Caco-2 (cell line): ENCODE measurements at regions not wholly inside any gene's neighbourhood (a gene's known extent, or its start where the extent isn't known, plus 50 kb on each side); places are given as distances from the start of the nearest gene placed in this dataset.

ENCODE experiments used
- BruUV-seq: library from RNA; stranded (reverse); fragments of 400-500 nt; replicated peaks from 2 replicates; lab custom pipeline; 2021; lab: Mats Ljungman, UMichigan
- CTCF ChIA-PET: fragments of 300-600 bp; sonication (Branson Sonifier 250); formaldehyde crosslinking; loops from one replicate; lab custom pipeline; 2022; ENCODE audit warnings: antibody characterized with exemption; lab: Charles Lee
- POLR2A ChIA-PET: fragments of 300-600 bp; sonication (Branson Sonifier 250); formaldehyde crosslinking; loops from one replicate; lab custom pipeline; 2022; ENCODE audit warnings: antibody characterized with exemption; lab: Charles Lee
- DNase-seq, 2 experiments: peaks; one replicate each; pipeline versions ENCODE4 v3.0.0 to v3.0.0-alpha.2; 2020 to 2022
- H3K27me3 ChIP-seq: replicated peaks from 2 replicates; pipeline ENCODE4 v1.6.0; 2011; ENCODE audit warnings: low read length; ENCODE audit not compliant: control insufficient read depth, insufficient read depth
- H3K36me3 ChIP-seq: 2 replicates; pipeline ENCODE4 v1.5.1; 2011; ENCODE audit warnings: low read length; ENCODE audit not compliant: control insufficient read depth, insufficient read depth
- H3K4me1 ChIP-seq: fragments of 250-450 bp; sonication (Bioruptor Pico); 2 replicates; pipeline ENCODE4 v1.5.1; 2020; ENCODE audit warnings: mild to moderate bottlenecking
- H3K4me3 ChIP-seq: 2 replicates; pipeline ENCODE4 v1.5.1; 2011; ENCODE audit warnings: low read depth, mild to moderate bottlenecking, control low read depth, low read length
- H3K9me3 ChIP-seq: fragments of 250-450 bp; sonication (Bioruptor Pico); 2 replicates; pipeline ENCODE4 v1.5.1; 2020; ENCODE audit warnings: mild to moderate bottlenecking, moderate library complexity
- H3K27ac Mint-ChIP-seq: one replicate; pipeline ENCODE4 v1.8.0; 2022; ENCODE audit warnings: mixed read lengths; ENCODE audit not compliant: unreplicated experiment
- H3K27me3 Mint-ChIP-seq: one replicate; pipeline ENCODE4 v1.8.0; 2022; ENCODE audit warnings: mixed read lengths; ENCODE audit not compliant: insufficient read depth, unreplicated experiment
- H3K36me3 Mint-ChIP-seq: one replicate; pipeline ENCODE4 v1.8.0; 2022; ENCODE audit warnings: mild to moderate bottlenecking, mixed read lengths; ENCODE audit not compliant: insufficient read depth, unreplicated experiment
- H3K4me1 Mint-ChIP-seq: one replicate; pipeline ENCODE4 v1.8.0; 2022; ENCODE audit warnings: low read depth, mixed read lengths; ENCODE audit not compliant: unreplicated experiment
- H3K4me3 Mint-ChIP-seq: one replicate; pipeline ENCODE4 v1.8.0; 2022; ENCODE audit warnings: mild to moderate bottlenecking, moderate library complexity, mixed read lengths; ENCODE audit not compliant: unreplicated experiment
- H3K9me3 Mint-ChIP-seq: one replicate; pipeline ENCODE4 v1.8.0; 2022; ENCODE audit warnings: mixed read lengths; ENCODE audit not compliant: unreplicated experiment
- CTCF ChIP-seq, 2 experiments: fragments of 200-600 bp in 1 of 2; IDR thresholded peaks; 1 replicate in 1 of 2; 2 replicates in 1 of 2; pipeline versions ENCODE4 v1.5.1 to v1.8.0; 2011 to 2022; ENCODE audit warnings: antibody characterized with exemption in 1 of 2, control low read depth in 1 of 2, inconsistent platforms in 1 of 2, low read depth in 1 of 2, low read length in 1 of 2, mild to moderate bottlenecking in 1 of 2, moderate library complexity in 1 of 2; ENCODE audit not compliant: insufficient read depth in 1 of 2, severe bottlenecking in 1 of 2, unreplicated experiment in 1 of 2
- intact Hi-C: fragments of 100-400 bp; cut with micrococcal nuclease; formaldehyde crosslinking; loops from one replicate; pipeline ENCODE4 v1.10.0; 2022; ENCODE audit not compliant: unreplicated experiment

GRCh38 chr2:42863320-42863719, 70.9 kb upstream of the HAAO start:
- CTCF ChIA-PET, result no interaction called here
- H3K27me3 ChIP-seq, result no peaks in the 10 kb centered on the region
- DNase-seq, result no peak
- no peaks in the 10 kb centered on the region for H3K36me3 Mint-ChIP-seq
- no peaks in the 10 kb centered on the region for H3K36me3 ChIP-seq
- H3K9me3 ChIP-seq, result no peaks in the 10 kb centered on the region
- POLR2A ChIA-PET, result no interaction called here
- BruUV-seq, result no TSS peak
- H3K4me1 Mint-ChIP-seq, result peaks cover 7% of the 10 kb centered on the region
- no peak overlapping the region for H3K27ac Mint-ChIP-seq
- no peak overlapping the region for H3K4me3 Mint-ChIP-seq
- intact Hi-C loops, result no loop called here
- TF ChIP-seq CTCF (IDR thresholded peaks at IDR 0.05; ENCODE audit: insufficient read depth in 1 of 2, low read depth in 1 of 2, low read length in 1 of 2, severe bottlenecking in 1 of 2, unreplicated experiment in 1 of 2), result no peak
- peaks cover 8% of the 10 kb centered on the region; the same call in 1 of the 2 replicates for H3K4me1 ChIP-seq
- no peak overlapping the region for H3K4me3 ChIP-seq
- H3K9me3 Mint-ChIP-seq, result peaks cover 3% of the 10 kb centered on the region
- H3K27me3 Mint-ChIP-seq, result no peaks in the 10 kb centered on the region

GRCh38 chr2:42862669-42863185, 70.3 kb upstream of the HAAO start:
- H3K4me1 Mint-ChIP-seq, result peaks cover 7% of the 10 kb centered on the region

GRCh38 chr2:42861321-42861720, 68.9 kb upstream of the HAAO start:
- ChIA-PET POLR2A (no interaction called here), CTCF (interaction anchor here (0.6 kb wide), 1 partner anchor 602 kb away, joined by 3 read pairs; no protein-coding TSS in a partner anchor)
- Mint-ChIP-seq H3K9me3 (no peaks in the 10 kb centered on the region), H3K36me3 (no peaks in the 10 kb centered on the region), H3K27ac (no peak overlapping the region), H3K4me1 (peaks cover 7% of the 10 kb centered on the region), H3K4me3 (no peak overlapping the region), H3K27me3 (no peaks in the 10 kb centered on the region)
- Histone ChIP-seq H3K4me3 (no peak overlapping the region), H3K4me1 (peaks cover 8% of the 10 kb centered on the region; the same call in 1 of the 2 replicates), H3K27me3 (no peaks in the 10 kb centered on the region), H3K36me3 (no peaks in the 10 kb centered on the region), H3K9me3 (no peaks in the 10 kb centered on the region)
- no peak for DNase-seq
- intact Hi-C loops, result no loop called here
- no TSS peak for BruUV-seq
- no peak for TF ChIP-seq CTCF (IDR thresholded peaks at IDR 0.05; ENCODE audit: insufficient read depth in 1 of 2, low read depth in 1 of 2, low read length in 1 of 2, severe bottlenecking in 1 of 2, unreplicated experiment in 1 of 2)

More at GRCh38 chr2:42862669-42863185, 70.3 kb upstream of the HAAO start:
- ChIA-PET POLR2A (no interaction called here), CTCF (interaction anchor here (0.6 kb wide), 1 partner anchor 303 kb away, joined by 3 read pairs; no protein-coding TSS in a partner anchor)
- Mint-ChIP-seq H3K27ac (no peak overlapping the region), H3K27me3 (no peaks in the 10 kb centered on the region), H3K4me3 (no peak overlapping the region), H3K36me3 (no peaks in the 10 kb centered on the region), H3K9me3 (no peaks in the 10 kb centered on the region)
- no peak overlapping the region for H3K4me3 ChIP-seq
- no TSS peak for BruUV-seq
- H3K9me3 ChIP-seq, result no peaks in the 10 kb centered on the region
- no peaks in the 10 kb centered on the region for H3K36me3 ChIP-seq
- TF ChIP-seq CTCF (IDR thresholded peaks at IDR 0.05; ENCODE audit: insufficient read depth in 1 of 2, low read depth in 1 of 2, low read length in 1 of 2, severe bottlenecking in 1 of 2, unreplicated experiment in 1 of 2), result no peak
- H3K4me1 ChIP-seq, result peaks cover 8% of the 10 kb centered on the region; the same call in 1 of the 2 replicates
- DNase-seq, result no peak
- intact Hi-C loops, result no loop called here
- no peaks in the 10 kb centered on the region for H3K27me3 ChIP-seq
